Central memory CD8-positive, alpha-beta T cell (primary cell): ENCODE measurements at regions not wholly inside any gene's neighbourhood (a gene's known extent, or its start where the extent isn't known, plus 50 kb on each side); places are given as distances from the start of the nearest gene placed in this dataset.
"Not testable (repeated sequence)": the region's sequence is repeated elsewhere in the genome, so short reads cannot be mapped to it uniquely, and the experiment has no call there.

Experiments used
- ATAC-seq: fragments of 150-1000 bp; cut with Tn5 transposase; replicated peaks from 2 replicates; pipeline ENCODE4 v1.10.0; 2022; ENCODE audit warnings: mild to moderate bottlenecking, moderate FRiP score, moderate number of reproducible peaks; ENCODE audit not compliant: poor library complexity, severe bottlenecking; ENCODE audit errors: extremely low read depth
- DNase-seq, 2 donors: peaks; one replicate each; pipeline ENCODE4 v3.0.0; 2021; ENCODE audit warnings: low spot score in 2 of 2
- H3K27ac Mint-ChIP-seq: one replicate; pipeline ENCODE4 v1.8.0; 2022; ENCODE audit warnings: low read depth, mild to moderate bottlenecking, moderate library complexity, mixed read lengths
- H3K27me3 Mint-ChIP-seq: one replicate; pipeline ENCODE4 v1.8.0; 2022; ENCODE audit warnings: mixed read lengths
- H3K36me3 Mint-ChIP-seq: one replicate; pipeline ENCODE4 v1.8.0; 2022; ENCODE audit warnings: mild to moderate bottlenecking, moderate library complexity, mixed read lengths; ENCODE audit not compliant: insufficient read depth
- H3K4me1 Mint-ChIP-seq: one replicate; pipeline ENCODE4 v1.8.0; 2022; ENCODE audit warnings: mixed read lengths
- H3K4me3 Mint-ChIP-seq: one replicate; pipeline ENCODE4 v1.8.0; 2022; ENCODE audit warnings: mild to moderate bottlenecking, moderate library complexity, mixed read lengths
- H3K9me3 Mint-ChIP-seq: one replicate; pipeline ENCODE4 v1.8.0; 2022; ENCODE audit warnings: mixed read lengths

GRCh38 chr15:96977886-96978285 lies 647.4 kb downstream of the NR2F2 start:
- ATAC-seq (no peak), DNase-seq (no peak)
- Mint-ChIP-seq H3K4me1 (no peaks in the 10 kb centered on the region), H3K36me3 (no peaks in the 10 kb centered on the region), H3K27me3 (no peaks in the 10 kb centered on the region), H3K27ac (no peak overlapping the region), H3K9me3 (peaks cover 4% of the 10 kb centered on the region), H3K4me3 (no peak overlapping the region)

GRCh38 chr15:96978937-96979473 lies 648.5 kb downstream of the NR2F2 start:
- Mint-ChIP-seq H3K4me3 (no peak overlapping the region), H3K27ac (no peak overlapping the region), H3K27me3 (no peaks in the 10 kb centered on the region), H3K4me1 (no peaks in the 10 kb centered on the region), H3K9me3 (peaks cover 4% of the 10 kb centered on the region), H3K36me3 (no peaks in the 10 kb centered on the region)
- no peak for DNase-seq
- no peak for ATAC-seq

GRCh38 chr15:96984121-96984671 lies 653.7 kb downstream of the NR2F2 start:
- DNase-seq, H3K36me3 Mint-ChIP-seq: not testable (repeated sequence)

GRCh38 chr15:96992817-96993216 lies 662.3 kb downstream of the NR2F2 start:
- H3K27ac Mint-ChIP-seq = no peak overlapping the region
- H3K9me3 Mint-ChIP-seq = peaks cover 6% of the 10 kb centered on the region
- no peak for ATAC-seq
- no peak overlapping the region for H3K4me3 Mint-ChIP-seq
- no peaks in the 10 kb centered on the region for H3K4me1 Mint-ChIP-seq
- no peaks in the 10 kb centered on the region for H3K27me3 Mint-ChIP-seq
- DNase-seq = no peak
- no peaks in the 10 kb centered on the region for H3K36me3 Mint-ChIP-seq

More at GRCh38 chr15:96984121-96984671, 653.7 kb downstream of the NR2F2 start:
- H3K4me3 Mint-ChIP-seq, H3K4me1 Mint-ChIP-seq, ATAC-seq, H3K27me3 Mint-ChIP-seq, H3K27ac Mint-ChIP-seq: not testable (repeated sequence)
- H3K9me3 Mint-ChIP-seq = peaks cover 17% of the 10 kb centered on the region

GRCh38 chr15:96997538-96997937 lies 667.0 kb downstream of the NR2F2 start:
- no peak overlapping the region for H3K4me3 Mint-ChIP-seq
- DNase-seq (no peak), ATAC-seq (no peak)
- no peak overlapping the region for H3K27ac Mint-ChIP-seq
- no peaks in the 10 kb centered on the region for H3K4me1 Mint-ChIP-seq
- no peaks in the 10 kb centered on the region for H3K36me3 Mint-ChIP-seq
- H3K27me3 Mint-ChIP-seq = no peaks in the 10 kb centered on the region
- H3K9me3 Mint-ChIP-seq = peaks cover 11% of the 10 kb centered on the region

GRCh38 chr15:97009031-97009431 lies 678.5 kb downstream of the NR2F2 start:
- Mint-ChIP-seq H3K27me3 (no peaks in the 10 kb centered on the region), H3K4me1 (no peaks in the 10 kb centered on the region), H3K4me3 (no peak overlapping the region), H3K36me3 (no peaks in the 10 kb centered on the region), H3K9me3 (peaks cover 13% of the 10 kb centered on the region), H3K27ac (no peak overlapping the region)
- ATAC-seq (no peak), DNase-seq (no peak)

GRCh38 chr15:97012986-97013385 lies 682.5 kb downstream of the NR2F2 start:
- peaks cover 6% of the 10 kb centered on the region for H3K9me3 Mint-ChIP-seq
- no peak for DNase-seq
- no peak overlapping the region for H3K27ac Mint-ChIP-seq
- H3K4me3 Mint-ChIP-seq = no peak overlapping the region
- H3K27me3 Mint-ChIP-seq = no peaks in the 10 kb centered on the region
- no peaks in the 10 kb centered on the region for H3K4me1 Mint-ChIP-seq
- no peaks in the 10 kb centered on the region for H3K36me3 Mint-ChIP-seq
- ATAC-seq = no peak

- DNase-seq (no peak), ATAC-seq (no peak)
- no peak overlapping the region for H3K4me3 Mint-ChIP-seq
- H3K4me1 Mint-ChIP-seq = no peaks in the 10 kb centered on the region
- H3K36me3 Mint-ChIP-seq = no peaks in the 10 kb centered on the region
- H3K27me3 Mint-ChIP-seq = no peaks in the 10 kb centered on the region
- H3K27ac Mint-ChIP-seq = no peak overlapping the region
- H3K9me3 Mint-ChIP-seq = peaks cover 6% of the 10 kb centered on the region
Observed at GRCh38 chr15:97013491-97013890, 683.0 kb downstream of the NR2F2 start.

GRCh38 chr15:97014001-97014400 lies 683.5 kb downstream of the NR2F2 start:
- no peaks in the 10 kb centered on the region for H3K4me1 Mint-ChIP-seq
- H3K4me3 Mint-ChIP-seq = no peak overlapping the region
- DNase-seq (no peak), ATAC-seq (no peak)
- no peak overlapping the region for H3K27ac Mint-ChIP-seq
- H3K27me3 Mint-ChIP-seq = no peaks in the 10 kb centered on the region
- H3K9me3 Mint-ChIP-seq = peaks cover 6% of the 10 kb centered on the region
- no peaks in the 10 kb centered on the region for H3K36me3 Mint-ChIP-seq

- H3K9me3 Mint-ChIP-seq = peaks cover 11% of the 10 kb centered on the region
- no peaks in the 10 kb centered on the region for H3K4me1 Mint-ChIP-seq
- no peaks in the 10 kb centered on the region for H3K36me3 Mint-ChIP-seq
- ATAC-seq (no peak), DNase-seq (no peak)
- H3K4me3 Mint-ChIP-seq = no peak overlapping the region
- H3K27me3 Mint-ChIP-seq = no peaks in the 10 kb centered on the region
- no peak overlapping the region for H3K27ac Mint-ChIP-seq
Observed at GRCh38 chr15:97023488-97023844, 693.0 kb downstream of the NR2F2 start.

GRCh38 chr15:97026781-97027180 lies 696.3 kb downstream of the NR2F2 start:
- Mint-ChIP-seq H3K27ac (no peak overlapping the region), H3K9me3 (peaks cover 11% of the 10 kb centered on the region), H3K4me1 (no peaks in the 10 kb centered on the region), H3K36me3 (no peaks in the 10 kb centered on the region), H3K4me3 (no peak overlapping the region), H3K27me3 (no peaks in the 10 kb centered on the region)
- DNase-seq (no peak), ATAC-seq (no peak)

- ATAC-seq = no peak
- Mint-ChIP-seq H3K4me3 (no peak overlapping the region), H3K9me3 (peaks cover 11% of the 10 kb centered on the region)
Observed at GRCh38 chr15:97027772-97028171, 697.3 kb downstream of the NR2F2 start.

GRCh38 chr15:97030251-97030650 lies 699.8 kb downstream of the NR2F2 start:
- no peak for ATAC-seq
- Mint-ChIP-seq H3K27ac (no peak overlapping the region), H3K9me3 (peaks cover 15% of the 10 kb centered on the region)

More at GRCh38 chr15:97027772-97028171, 697.3 kb downstream of the NR2F2 start:
- no peaks in the 10 kb centered on the region for H3K27me3 Mint-ChIP-seq
- H3K36me3 Mint-ChIP-seq = no peaks in the 10 kb centered on the region
- no peaks in the 10 kb centered on the region for H3K4me1 Mint-ChIP-seq
- DNase-seq = no peak
- H3K27ac Mint-ChIP-seq = no peak overlapping the region

More at GRCh38 chr15:97030251-97030650, 699.8 kb downstream of the NR2F2 start:
- DNase-seq = no peak
- Mint-ChIP-seq H3K4me3 (no peak overlapping the region), H3K27me3 (no peaks in the 10 kb centered on the region), H3K36me3 (no peaks in the 10 kb centered on the region), H3K4me1 (no peaks in the 10 kb centered on the region)
